WTC11 (cell line): ENCODE measurements at regions not wholly inside any gene's neighbourhood (a gene's known extent, or its start where the extent isn't known, plus 50 kb on each side); places are given as distances from the start of the nearest gene placed in this dataset.

ENCODE experiments used
- ATAC-seq: fragments of 200-7000 bp; cut with Tn5 transposase; 2 replicates; pipeline ENCODE4 v1.10.0; 2021; ENCODE audit warnings: mild to moderate bottlenecking, moderate library complexity
- CTCF ChIA-PET: fragments of 300-600 bp; sonication (Branson Sonifier 250); formaldehyde crosslinking; loops from one replicate; lab custom pipeline; 2021; ENCODE audit warnings: antibody characterized with exemption; lab: Charles Lee
- POLR2A ChIA-PET: fragments of 350-600 bp; sonication (Branson Sonifier 250); formaldehyde crosslinking; loops from one replicate; lab custom pipeline; 2021; ENCODE audit warnings: antibody characterized with exemption; lab: Charles Lee
- DNase-seq: peaks from one replicate; pipeline ENCODE4 v3.0.0; 2021; ENCODE audit warnings: low spot score
- H3K27ac Mint-ChIP-seq: 2 replicates; pipeline ENCODE4 v1.8.0; 2021; ENCODE audit warnings: mixed read lengths
- H3K27me3 Mint-ChIP-seq: 2 replicates; pipeline ENCODE4 v1.8.0; 2021; ENCODE audit warnings: low read depth, mild to moderate bottlenecking, moderate library complexity, mixed read lengths
- H3K36me3 Mint-ChIP-seq: 2 replicates; pipeline ENCODE4 v1.8.0; 2021; ENCODE audit warnings: mixed read lengths
- H3K4me1 Mint-ChIP-seq: 2 replicates; pipeline ENCODE4 v1.8.0; 2022; ENCODE audit warnings: mixed read lengths
- H3K4me3 Mint-ChIP-seq: 2 replicates; pipeline ENCODE4 v1.8.0; 2021; ENCODE audit warnings: mild to moderate bottlenecking, moderate library complexity, mixed read lengths
- H3K9me3 Mint-ChIP-seq: 2 replicates; pipeline ENCODE4 v1.8.0; 2021; ENCODE audit warnings: mixed read lengths
- AFF4 ChIP-seq: sonication (generic); formaldehyde crosslinking; IDR thresholded peaks from 2 replicates; pipeline ENCODE4 v1.8.1; 2023; ENCODE audit warnings: mild to moderate bottlenecking, missing genetic modification reagents, borderline replicate concordance
- CTCF ChIP-seq: fragments of 200-600 bp; IDR thresholded peaks from 2 replicates; pipeline ENCODE4 v1.8.0; 2022; ENCODE audit warnings: antibody characterized with exemption
- FOXP4 ChIP-seq: sonication (generic); formaldehyde crosslinking; IDR thresholded peaks from 2 replicates; pipeline ENCODE4 v1.8.0; 2022; ENCODE audit warnings: mild to moderate bottlenecking, missing genetic modification reagents
- GABPB1 ChIP-seq: sonication (generic); formaldehyde crosslinking; IDR thresholded peaks from 2 replicates; pipeline ENCODE4 v1.8.1; 2023; ENCODE audit warnings: mild to moderate bottlenecking, missing genetic modification reagents
- GRHL2 ChIP-seq: fragments of 250-450 bp; sonication (Bioruptor Pico); IDR thresholded peaks from 2 replicates; pipeline ENCODE4 v1.8.0; 2022; ENCODE audit warnings: mild to moderate bottlenecking, moderate library complexity; ENCODE audit not compliant: insufficient replicate concordance, severe bottlenecking
- HMGXB4 ChIP-seq: sonication (generic); formaldehyde crosslinking; IDR thresholded peaks from 2 replicates; pipeline ENCODE4 v1.8.1; 2023; ENCODE audit warnings: mild to moderate bottlenecking, moderate library complexity, missing genetic modification reagents
- PREB ChIP-seq: sonication (generic); formaldehyde crosslinking; IDR thresholded peaks from 2 replicates; pipeline ENCODE4 v1.8.1; 2022; ENCODE audit warnings: mild to moderate bottlenecking, missing genetic modification reagents, moderate library complexity, borderline replicate concordance
- RORB ChIP-seq: fragments of 250-450 bp; sonication (Bioruptor Pico); IDR thresholded peaks from 2 replicates; pipeline ENCODE4 v1.9.0; 2021; ENCODE audit warnings: mild to moderate bottlenecking
- ZNF138 ChIP-seq: sonication (generic); formaldehyde crosslinking; conservative IDR thresholded peaks from 2 replicates; pipeline ENCODE4 v1.8.1; 2022; ENCODE audit warnings: mild to moderate bottlenecking, moderate library complexity, missing genetic modification reagents

- no peak for TF ChIP-seq HMGXB4 (CRISPR knock-in tag)
- TF ChIP-seq FOXP4 (CRISPR knock-in tag) = no peak
- TF ChIP-seq RORB = no peak
- TF ChIP-seq CTCF = no peak
- TF ChIP-seq PREB (CRISPR knock-in tag) = no peak
Measured at GRCh38 chr5:68744206-68744605, 349.6 kb upstream of the SLC30A5 start (continued).

- no peaks in the 10 kb centered on the region for H3K36me3 Mint-ChIP-seq
- DNase-seq (no peak), ATAC-seq (no peak)
- no peak overlapping the region for H3K4me3 Mint-ChIP-seq
- no peak overlapping the region for H3K27ac Mint-ChIP-seq
- no peaks in the 10 kb centered on the region for H3K27me3 Mint-ChIP-seq
- CTCF ChIA-PET = no interaction called here
- H3K9me3 Mint-ChIP-seq = peaks cover 11% of the 10 kb centered on the region
- POLR2A ChIA-PET = no interaction called here
- no peak for TF ChIP-seq GRHL2 (CRISPR knock-in tag)
- no peak for TF ChIP-seq ZNF138 (CRISPR knock-in tag)
- TF ChIP-seq GABPB1 = no peak
- TF ChIP-seq CTCF = 0 out of 2 replicates have a peak, but pooled peaks have one; percentile 18
- TF ChIP-seq, all 79 proteins: peak for 1
- peaks cover 21% of the 10 kb centered on the region for H3K4me1 Mint-ChIP-seq
Measured at GRCh38 chr5:68745448-68745847, 348.4 kb upstream of the SLC30A5 start.

GRCh38 chr5:68746220-68746619 lies 347.6 kb upstream of the SLC30A5 start:
- Mint-ChIP-seq H3K4me1 (peaks cover 25% of the 10 kb centered on the region), H3K36me3 (no peaks in the 10 kb centered on the region), H3K27ac (no peak overlapping the region), H3K4me3 (no peak overlapping the region), H3K9me3 (peaks cover 11% of the 10 kb centered on the region)
- DNase-seq (no peak), ATAC-seq (no peak)
- ChIA-PET POLR2A (no interaction called here), CTCF (no interaction called here)
- no peak for TF ChIP-seq AFF4 (CRISPR knock-in tag)
- TF ChIP-seq, all 79 proteins: peak for 0
- no peaks in the 10 kb centered on the region; the same call in 1 of the 2 replicates for H3K27me3 Mint-ChIP-seq
